ENCODE measurements at regions not wholly inside any gene's neighbourhood (a gene's known extent, or its start where the extent isn't known, plus 50 kb on each side); places are given as distances from the start of the nearest gene placed in this dataset.

- H3K27ac ChIP-seq, result no peak overlapping the region
- no peak for TF ChIP-seq CTCF (conservative IDR thresholded peaks at IDR 0.05)
These were observed 530.5 kb downstream of the NOVA1 start for GRCh38 chr14:26067341-26067740.

- no peak overlapping the region for H3K27ac ChIP-seq
- TF ChIP-seq CTCF (conservative IDR thresholded peaks at IDR 0.05), result no peak
These were observed 541.7 kb downstream of the NOVA1 start for GRCh38 chr14:26056036-26056616.

- peak overlapping the region; percentile 59; the same call in 1 of the 2 replicates for H3K27ac ChIP-seq
- no peak for TF ChIP-seq CTCF (conservative IDR thresholded peaks at IDR 0.05)
These were observed 565.5 kb downstream of the NOVA1 start for GRCh38 chr14:26032348-26032747.

- no peak for TF ChIP-seq CTCF (conservative IDR thresholded peaks at IDR 0.05)
- no peak overlapping the region for H3K27ac ChIP-seq
These were observed 571.4 kb downstream of the NOVA1 start for GRCh38 chr14:26026384-26026783.

GRCh38 chr14:26023967-26024366, 573.9 kb downstream of the NOVA1 start:
- TF ChIP-seq CTCF (conservative IDR thresholded peaks at IDR 0.05), result no peak
- H3K27ac ChIP-seq, result no peak overlapping the region

- TF ChIP-seq CTCF (conservative IDR thresholded peaks at IDR 0.05), result no peak
- H3K27ac ChIP-seq, result no peak overlapping the region
These were observed 576.1 kb downstream of the NOVA1 start for GRCh38 chr14:26021759-26022158.

- no peak overlapping the region for H3K27ac ChIP-seq
- no peak for TF ChIP-seq CTCF (conservative IDR thresholded peaks at IDR 0.05)
These were observed 580.6 kb downstream of the NOVA1 start for GRCh38 chr14:26017270-26017669.

All from VCaP (cell line).